Thyroid gland (tissue), 4 donors: ENCODE measurements at regions not wholly inside any gene's neighbourhood (a gene's known extent, or its start where the extent isn't known, plus 50 kb on each side); places are given as distances from the start of the nearest gene placed in this dataset.

Source experiments
- CTCF ChIP-seq, 6 experiments: fragments of 200-600 bp in 3 of 6; fragments of 450-650 bp in 3 of 6; sonication (generic) in 3 of 6; IDR thresholded peaks; one replicate each; pipeline ENCODE4 v1.5.1; 2016 to 2019; ENCODE audit warnings: antibody characterized with exemption in 6 of 6, mild to moderate bottlenecking in 2 of 6, inconsistent platforms in 1 of 6, moderate library complexity in 1 of 6
- POLR2A ChIP-seq, 2 donors: fragments of 450-650 bp; IDR thresholded peaks; one replicate each; pipeline ENCODE4 v1.6.1; 2017; ENCODE audit warnings: antibody characterized with exemption in 2 of 2, mild to moderate bottlenecking in 2 of 2, moderate library complexity in 1 of 2

GRCh38 chr3:42036483-42036823, 54.7 kb upstream of the TRAK1 start:
- TF ChIP-seq CTCF (IDR thresholded peaks at IDR 0.05) (no peak), POLR2A (IDR thresholded peaks at IDR 0.05) (peak in 1 of 2 donors; percentile 60)
